ENCODE measurements at regions not wholly inside any gene's neighbourhood (a gene's known extent, or its start where the extent isn't known, plus 50 kb on each side); places are given as distances from the start of the nearest gene placed in this dataset.

DNA sequence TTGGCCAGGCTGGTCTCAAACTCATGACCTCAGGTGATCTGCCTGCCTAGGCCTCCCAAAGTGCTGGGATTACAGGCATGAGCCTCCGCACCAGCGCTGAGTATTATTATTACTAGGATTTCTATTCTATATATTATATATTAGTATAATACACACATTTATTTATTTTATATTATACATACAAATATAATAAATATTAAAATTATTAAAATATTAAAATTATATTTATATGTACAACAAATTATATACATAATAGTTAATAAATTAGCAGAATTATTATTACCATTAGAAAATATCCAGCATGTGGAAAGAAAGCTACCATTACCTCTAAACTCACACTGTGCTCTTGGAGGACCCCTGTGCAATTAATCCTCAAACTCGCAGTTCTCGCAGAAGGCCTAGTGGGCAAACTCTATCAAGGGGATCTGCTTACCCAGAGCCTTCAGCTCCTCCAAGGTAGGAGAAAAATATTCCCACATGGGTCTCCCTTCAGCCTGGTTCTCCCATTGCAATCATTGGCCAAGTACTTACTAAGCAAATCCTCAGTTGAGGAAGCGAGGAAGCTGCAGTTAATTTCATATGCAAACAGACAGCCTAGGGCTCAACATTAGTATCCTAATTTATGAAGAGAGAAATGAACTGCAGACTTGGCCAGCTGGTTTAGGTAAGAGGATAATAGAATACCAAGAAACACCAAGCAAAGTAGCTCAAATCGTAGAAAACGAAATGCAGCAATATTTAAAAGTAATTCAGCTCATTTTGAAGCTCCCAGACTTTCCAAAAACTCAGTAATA, 241.4 kb upstream of the IRX5 start:
- TF ChIP-seq CTCF (IDR thresholded peaks at IDR 0.05; ENCODE audit: poor library complexity, severe bottlenecking) = no peak
- TF ChIP-seq REST (IDR thresholded peaks at IDR 0.05; ENCODE audit: borderline replicate concordance) = no peak
- no peak for TF ChIP-seq POLR2AphosphoS5 (IDR thresholded peaks at IDR 0.05)
- no peak for TF ChIP-seq MXI1 (conservative IDR thresholded peaks at IDR 0.05; ENCODE audit: poor library complexity, severe bottlenecking)
- no peak for TF ChIP-seq EZH2 (IDR thresholded peaks at IDR 0.05; ENCODE audit: borderline replicate concordance, insufficient read depth, low read length, poor library complexity, severe bottlenecking)
- no peak for TF ChIP-seq EP300 (conservative IDR thresholded peaks at IDR 0.05; ENCODE audit: poor library complexity, severe bottlenecking)
